ENCODE measurements at regions not wholly inside any gene's neighbourhood (a gene's known extent, or its start where the extent isn't known, plus 50 kb on each side); places are given as distances from the start of the nearest gene placed in this dataset.

- TF ChIP-seq ZNF639 (CRISPR knock-in tag; conservative IDR thresholded peaks at IDR 0.05 in 1 of 2, IDR thresholded peaks at IDR 0.05 in 1 of 2), result 0 out of 4 replicates have a peak, but pooled peaks of 1 of the 2 experiments have one; percentile 15
- TF ChIP-seq RFX1 (IDR thresholded peaks at IDR 0.05), result no peak
- peak; percentile 22 for TF ChIP-seq DACH1 (IDR thresholded peaks at IDR 0.05; ENCODE audit: partially characterized antibody)
- peak; percentile 95 for TF ChIP-seq TCF3 (CRISPR knock-in tag; IDR thresholded peaks at IDR 0.05)
- no peak for TF ChIP-seq NONO (IDR thresholded peaks at IDR 0.05; ENCODE audit: low read depth in 2 of 2, low read length in 1 of 2)
- no peak for TF ChIP-seq ARID2 (IDR thresholded peaks at IDR 0.05)
- TF ChIP-seq EHMT2 (IDR thresholded peaks at IDR 0.05), result peak; percentile 82
- TF ChIP-seq SMARCC2 (IDR thresholded peaks at IDR 0.05; ENCODE audit: low read depth), result peak; percentile 87
- TF ChIP-seq KHSRP (IDR thresholded peaks at IDR 0.05), result peak; percentile 77
- TF ChIP-seq FOXA1 (IDR thresholded peaks at IDR 0.05; ENCODE audit: borderline replicate concordance), result peak; percentile 70; the same call in 1 of the 2 replicates
- peak; percentile 80 for TF ChIP-seq EGR1 (conservative IDR thresholded peaks at IDR 0.05)
- TF ChIP-seq ZNF584 (CRISPR knock-in tag; IDR thresholded peaks at IDR 0.05; ENCODE audit: low read depth), result 0 out of 2 replicates have a peak, but pooled peaks have one; percentile 57
- peak; percentile 63 for TF ChIP-seq ZBTB40 (IDR thresholded peaks at IDR 0.05)
- TF ChIP-seq ZBTB40 (CRISPR knock-in tag; IDR thresholded peaks at IDR 0.05), result no peak
- TF ChIP-seq FOXK2 (conservative IDR thresholded peaks at IDR 0.05 in 1 of 2, IDR thresholded peaks at IDR 0.05 in 1 of 2; ENCODE audit: low read depth in 2 of 2), result peak; percentile 84 to 88; a peak in 3 of 4 replicates
- no peak for TF ChIP-seq KAT8 (IDR thresholded peaks at IDR 0.05; ENCODE audit: low read depth)
- peak; percentile 96 for TF ChIP-seq SMARCE1 (IDR thresholded peaks at IDR 0.05)
Observed at GRCh38 chr21:14762734-14763694, 216.9 kb upstream of the SAMSN1 start (continued).

Measured in K562 (cell line).